ENCODE measurements at regions not wholly inside any gene's neighbourhood (a gene's known extent, or its start where the extent isn't known, plus 50 kb on each side); places are given as distances from the start of the nearest gene placed in this dataset.

- TF ChIP-seq TAF1 (IDR thresholded peaks at IDR 0.05; ENCODE audit: low read depth) (no peak), EP300 (IDR thresholded peaks at IDR 0.05; ENCODE audit: borderline replicate concordance) (no peak), YY1 (IDR thresholded peaks at IDR 0.05; ENCODE audit: low read depth) (no peak), EGR1 (IDR thresholded peaks at IDR 0.05) (no peak), RAD21 (IDR thresholded peaks at IDR 0.05; ENCODE audit: low read depth) (no peak)
- TF ChIP-seq, protein P1, sequence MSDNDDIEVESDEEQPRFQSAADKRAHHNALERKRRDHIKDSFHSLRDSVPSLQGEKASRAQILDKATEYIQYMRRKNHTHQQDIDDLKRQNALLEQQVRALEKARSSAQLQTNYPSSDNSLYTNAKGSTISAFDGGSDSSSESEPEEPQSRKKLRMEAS (IDR thresholded peaks at IDR 0.05) = no peak
- TF ChIP-seq, protein P2, sequence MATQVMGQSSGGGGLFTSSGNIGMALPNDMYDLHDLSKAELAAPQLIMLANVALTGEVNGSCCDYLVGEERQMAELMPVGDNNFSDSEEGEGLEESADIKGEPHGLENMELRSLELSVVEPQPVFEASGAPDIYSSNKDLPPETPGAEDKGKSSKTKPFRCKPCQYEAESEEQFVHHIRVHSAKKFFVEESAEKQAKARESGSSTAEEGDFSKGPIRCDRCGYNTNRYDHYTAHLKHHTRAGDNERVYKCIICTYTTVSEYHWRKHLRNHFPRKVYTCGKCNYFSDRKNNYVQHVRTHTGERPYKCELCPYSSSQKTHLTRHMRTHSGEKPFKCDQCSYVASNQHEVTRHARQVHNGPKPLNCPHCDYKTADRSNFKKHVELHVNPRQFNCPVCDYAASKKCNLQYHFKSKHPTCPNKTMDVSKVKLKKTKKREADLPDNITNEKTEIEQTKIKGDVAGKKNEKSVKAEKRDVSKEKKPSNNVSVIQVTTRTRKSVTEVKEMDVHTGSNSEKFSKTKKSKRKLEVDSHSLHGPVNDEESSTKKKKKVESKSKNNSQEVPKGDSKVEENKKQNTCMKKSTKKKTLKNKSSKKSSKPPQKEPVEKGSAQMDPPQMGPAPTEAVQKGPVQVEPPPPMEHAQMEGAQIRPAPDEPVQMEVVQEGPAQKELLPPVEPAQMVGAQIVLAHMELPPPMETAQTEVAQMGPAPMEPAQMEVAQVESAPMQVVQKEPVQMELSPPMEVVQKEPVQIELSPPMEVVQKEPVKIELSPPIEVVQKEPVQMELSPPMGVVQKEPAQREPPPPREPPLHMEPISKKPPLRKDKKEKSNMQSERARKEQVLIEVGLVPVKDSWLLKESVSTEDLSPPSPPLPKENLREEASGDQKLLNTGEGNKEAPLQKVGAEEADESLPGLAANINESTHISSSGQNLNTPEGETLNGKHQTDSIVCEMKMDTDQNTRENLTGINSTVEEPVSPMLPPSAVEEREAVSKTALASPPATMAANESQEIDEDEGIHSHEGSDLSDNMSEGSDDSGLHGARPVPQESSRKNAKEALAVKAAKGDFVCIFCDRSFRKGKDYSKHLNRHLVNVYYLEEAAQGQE (IDR thresholded peaks at IDR 0.05; ENCODE audit: low read depth) = no peak
- TF ChIP-seq, protein P3, sequence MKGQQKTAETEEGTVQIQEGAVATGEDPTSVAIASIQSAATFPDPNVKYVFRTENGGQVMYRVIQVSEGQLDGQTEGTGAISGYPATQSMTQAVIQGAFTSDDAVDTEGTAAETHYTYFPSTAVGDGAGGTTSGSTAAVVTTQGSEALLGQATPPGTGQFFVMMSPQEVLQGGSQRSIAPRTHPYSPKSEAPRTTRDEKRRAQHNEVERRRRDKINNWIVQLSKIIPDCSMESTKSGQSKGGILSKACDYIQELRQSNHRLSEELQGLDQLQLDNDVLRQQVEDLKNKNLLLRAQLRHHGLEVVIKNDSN (IDR thresholded peaks at IDR 0.05) = no peak
These were observed 237.0 kb downstream of the POSTN start for GRCh38 chr13:37361608-37362007.

Measured in Ishikawa (cell line).